Lower leg skin (tissue), 4 donors: ENCODE measurements at regions not wholly inside any gene's neighbourhood (a gene's known extent, or its start where the extent isn't known, plus 50 kb on each side); places are given as distances from the start of the nearest gene placed in this dataset.

Experiments used
- DNase-seq, 2 donors: peaks; one replicate each; pipeline ENCODE4 v3.0.0-alpha.2; 2019; ENCODE audit warnings: low spot score in 2 of 2
- H3K4me3 ChIP-seq: fragments of 200-600 bp; sonication (generic); 2 replicates; pipeline ENCODE4 v1.5.1; 2017; ENCODE audit warnings: mild to moderate bottlenecking, low read depth; ENCODE audit not compliant: poor library complexity, severe bottlenecking
- POLR2A ChIP-seq, 2 donors: fragments of 450-650 bp; IDR thresholded peaks; one replicate each; pipeline ENCODE4 v1.6.1; 2016 to 2017; ENCODE audit warnings: antibody characterized with exemption in 2 of 2, mild to moderate bottlenecking in 1 of 2, moderate library complexity in 1 of 2
- WGBS, 2 donors: methylation state at CpG; one replicate each; pipeline ENCODE4 v1.1.5; 2018; 5-methylcytosine and 5-hydroxymethylcytosine counted together
- intact Hi-C: fragments of 100-400 bp; cut with DNase I; formaldehyde crosslinking; loops from one replicate; pipeline ENCODE4 v1.15.0; 2023; ENCODE audit warnings: low total_unique reads
- TF ChIP-seq, protein P1 (sequence below), 3 donors: fragments of 450-650 bp; IDR thresholded peaks; one replicate each; pipeline ENCODE4 v1.5.1; 2016; ENCODE audit warnings: antibody characterized with exemption in 3 of 3, mild to moderate bottlenecking in 3 of 3, moderate library complexity in 2 of 3

DNA sequence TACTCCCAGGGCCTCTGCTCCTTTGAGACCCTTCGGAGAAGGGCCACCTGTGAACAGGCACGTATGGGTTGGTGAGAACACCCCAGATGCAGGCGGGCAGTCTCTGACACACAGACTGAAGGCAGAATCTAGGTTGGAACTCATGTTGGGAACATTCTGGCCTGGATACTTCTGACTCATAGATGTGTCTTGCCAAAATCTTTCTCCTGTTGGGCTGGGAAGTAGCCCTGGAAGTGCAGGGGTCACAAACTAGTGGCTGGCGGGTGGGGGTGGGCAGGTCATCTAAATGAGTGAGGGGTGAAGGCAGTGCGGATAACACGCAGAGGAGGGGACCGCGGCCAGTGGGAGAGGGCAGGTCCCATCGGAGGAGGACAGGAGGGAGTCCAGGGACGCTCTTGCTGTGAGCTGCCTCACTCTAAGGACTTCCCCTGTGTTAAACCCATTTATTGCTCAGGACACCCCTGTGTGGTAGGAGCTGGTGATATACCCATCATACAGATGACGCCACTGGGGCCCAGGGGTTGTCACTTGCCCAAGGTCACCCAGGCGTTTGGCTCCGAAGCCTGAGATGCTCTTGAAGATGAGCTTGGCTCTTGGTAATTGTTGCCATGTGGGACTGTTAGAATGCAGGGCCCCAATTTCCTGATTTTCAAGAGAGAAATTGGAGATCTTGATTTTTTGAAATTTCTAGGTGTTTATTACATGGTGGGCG, 181.0 kb downstream of the PTPRU start:
- TF ChIP-seq, protein P1, sequence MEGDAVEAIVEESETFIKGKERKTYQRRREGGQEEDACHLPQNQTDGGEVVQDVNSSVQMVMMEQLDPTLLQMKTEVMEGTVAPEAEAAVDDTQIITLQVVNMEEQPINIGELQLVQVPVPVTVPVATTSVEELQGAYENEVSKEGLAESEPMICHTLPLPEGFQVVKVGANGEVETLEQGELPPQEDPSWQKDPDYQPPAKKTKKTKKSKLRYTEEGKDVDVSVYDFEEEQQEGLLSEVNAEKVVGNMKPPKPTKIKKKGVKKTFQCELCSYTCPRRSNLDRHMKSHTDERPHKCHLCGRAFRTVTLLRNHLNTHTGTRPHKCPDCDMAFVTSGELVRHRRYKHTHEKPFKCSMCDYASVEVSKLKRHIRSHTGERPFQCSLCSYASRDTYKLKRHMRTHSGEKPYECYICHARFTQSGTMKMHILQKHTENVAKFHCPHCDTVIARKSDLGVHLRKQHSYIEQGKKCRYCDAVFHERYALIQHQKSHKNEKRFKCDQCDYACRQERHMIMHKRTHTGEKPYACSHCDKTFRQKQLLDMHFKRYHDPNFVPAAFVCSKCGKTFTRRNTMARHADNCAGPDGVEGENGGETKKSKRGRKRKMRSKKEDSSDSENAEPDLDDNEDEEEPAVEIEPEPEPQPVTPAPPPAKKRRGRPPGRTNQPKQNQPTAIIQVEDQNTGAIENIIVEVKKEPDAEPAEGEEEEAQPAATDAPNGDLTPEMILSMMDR (IDR thresholded peaks at IDR 0.05): no peak
- TF ChIP-seq POLR2A (IDR thresholded peaks at IDR 0.05): no peak
- peak in 1 of 2 donors; percentile 76 for DNase-seq
- 70 to 79% methylated on average over 14 of the region's 14 CpGs for WGBS, 2 donors
- H3K4me3 ChIP-seq: no peak overlapping the region
- intact Hi-C loops: no loop called here

DNA sequence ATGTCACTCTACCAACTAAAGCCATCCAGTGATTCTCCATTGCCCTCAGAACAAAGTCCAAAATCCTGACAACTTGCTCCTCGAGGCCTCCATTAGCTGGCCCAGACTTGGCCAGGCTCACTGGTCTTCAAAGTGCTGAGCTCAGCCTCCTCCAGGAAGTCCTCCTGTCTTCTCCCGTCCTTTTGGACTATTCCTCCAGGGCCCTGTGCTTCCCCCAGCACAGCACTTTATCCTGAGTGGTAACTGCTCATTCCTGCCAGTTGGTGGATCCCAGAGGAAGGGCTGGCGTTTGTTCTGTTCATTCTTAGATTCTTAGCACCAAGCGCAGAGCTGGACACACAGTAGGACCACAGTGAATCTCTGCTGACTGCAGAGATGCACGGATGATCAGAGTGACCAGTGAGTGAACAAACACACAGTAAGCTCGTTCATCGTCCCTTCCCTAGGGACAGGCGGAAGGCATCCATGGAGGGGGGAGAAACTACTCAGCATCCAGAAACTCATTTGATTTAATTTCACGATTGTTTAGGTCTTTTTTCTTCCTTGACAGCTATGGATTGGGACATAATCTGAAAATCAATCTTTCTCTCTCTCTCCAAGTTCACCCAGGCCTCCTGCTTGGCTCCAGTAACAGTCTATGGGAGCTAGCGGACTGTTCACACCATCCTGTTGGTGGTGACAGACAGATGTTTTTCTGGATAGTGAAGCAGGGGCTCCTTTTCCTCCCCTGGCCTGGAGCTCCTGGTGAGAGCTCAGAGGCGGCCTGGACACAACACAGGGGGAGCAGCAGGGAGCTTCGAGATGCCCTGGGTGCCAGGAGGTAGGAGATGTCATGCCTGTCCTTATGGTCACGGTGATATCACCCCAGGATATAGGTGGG, 180.2 kb downstream of the PTPRU start:
- intact Hi-C loops: no loop called here
- peak in 1 of 2 donors; percentile 76 for DNase-seq
- H3K4me3 ChIP-seq: no peak overlapping the region
- WGBS, 2 donors: 58 to 60% methylated on average over 12 to 13 of the region's 13 CpGs
- no peak for TF ChIP-seq POLR2A (IDR thresholded peaks at IDR 0.05)
- TF ChIP-seq, protein P1 (IDR thresholded peaks at IDR 0.05): no peak

DNA sequence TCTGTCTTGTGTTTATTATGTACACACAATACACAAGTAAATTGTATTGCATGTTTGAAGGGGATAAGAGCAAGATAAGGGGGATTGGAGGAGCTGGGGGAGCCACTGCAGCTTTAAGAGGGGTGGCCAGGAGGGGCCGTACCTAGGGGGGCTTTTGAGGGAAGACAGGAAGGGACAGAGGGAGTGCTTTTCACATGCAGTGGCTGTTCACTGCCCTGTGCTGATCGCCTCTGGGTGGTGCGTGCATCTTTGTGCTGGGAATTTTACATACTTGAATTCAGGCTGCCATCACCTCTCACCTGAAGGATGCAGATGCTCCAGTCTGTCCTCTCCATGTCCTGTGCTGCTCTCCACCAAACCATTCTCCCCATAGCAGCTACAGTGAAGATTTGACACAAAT, 179.5 kb downstream of the PTPRU start:
- TF ChIP-seq, protein P1 (IDR thresholded peaks at IDR 0.05): no peak
- TF ChIP-seq POLR2A (IDR thresholded peaks at IDR 0.05): no peak
- H3K4me3 ChIP-seq: no peak overlapping the region
- intact Hi-C loops: no loop called here
- peak in 1 of 2 donors; percentile 62 for DNase-seq
- 54 to 56% methylated on average over 3 of the region's 3 CpGs for WGBS, 2 donors

DNA sequence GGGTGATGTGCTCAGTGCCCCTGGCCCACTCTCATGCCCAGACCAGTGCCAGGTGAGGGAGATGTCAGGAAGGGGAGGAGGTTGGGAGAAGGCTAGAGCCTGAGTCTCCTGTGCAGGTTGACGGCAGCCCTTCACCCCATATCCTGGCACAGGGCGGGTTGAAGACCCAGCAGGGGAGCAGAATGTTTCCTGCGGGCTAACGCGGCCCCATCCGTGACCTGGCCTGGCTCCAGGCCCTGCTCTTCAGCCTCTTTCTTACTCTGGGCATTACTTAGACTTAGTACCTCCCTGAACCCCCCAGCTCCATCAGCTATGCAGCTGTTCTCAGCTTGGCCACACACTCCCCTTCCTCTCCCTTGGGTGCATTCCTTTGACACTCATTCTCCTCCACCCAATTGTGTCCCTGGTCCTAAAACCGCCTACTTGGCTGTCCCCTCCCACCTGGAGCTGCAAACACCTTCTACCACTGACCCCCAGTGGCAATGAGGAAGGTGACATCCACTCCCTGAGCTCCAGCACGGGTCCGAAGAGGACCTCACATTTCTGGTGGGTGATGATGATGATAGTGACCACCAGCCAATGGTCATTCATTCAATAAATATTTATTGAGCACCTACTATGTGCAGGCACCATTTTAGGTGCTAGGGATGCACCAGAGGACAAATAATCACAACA, 179.0 kb downstream of the PTPRU start:
- WGBS, 2 donors: 38 to 50% methylated on average over 9 of the region's 9 CpGs
- no peak overlapping the region for H3K4me3 ChIP-seq
- TF ChIP-seq POLR2A (IDR thresholded peaks at IDR 0.05): no peak
- TF ChIP-seq, protein P1 (IDR thresholded peaks at IDR 0.05): no peak
- intact Hi-C loops: no loop called here
- peak in 1 of 2 donors; percentile 48 for DNase-seq

DNA sequence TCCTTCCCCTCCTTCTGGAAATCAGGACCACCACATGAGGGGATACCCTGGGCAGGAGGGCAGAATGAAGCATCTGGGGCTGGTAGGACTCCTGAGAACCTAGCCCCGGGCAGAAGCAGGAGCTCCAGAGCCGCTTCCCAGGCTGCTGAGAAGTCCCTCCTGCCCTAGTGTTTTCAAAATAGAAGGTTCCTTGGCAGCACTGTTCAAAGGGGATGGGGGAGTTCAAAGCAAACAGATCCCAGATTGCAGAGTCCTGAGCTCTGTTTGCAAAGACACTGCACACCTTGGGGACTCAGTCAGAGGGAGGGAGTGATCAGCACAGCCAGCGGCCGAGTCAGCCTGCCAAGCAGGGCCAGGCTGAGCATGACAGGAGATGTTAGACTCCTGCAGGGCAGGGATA, 177.8 kb downstream of the PTPRU start:
- peak in 1 of 2 donors; percentile 26 for DNase-seq
- 40 to 54% methylated on average over 4 of the region's 4 CpGs for WGBS, 2 donors
- intact Hi-C loops: loop anchor here (5.0 kb wide), 1 partner anchor 167 kb away; no protein-coding TSS in a partner anchor
- no peak for TF ChIP-seq POLR2A (IDR thresholded peaks at IDR 0.05)
- TF ChIP-seq, protein P1 (IDR thresholded peaks at IDR 0.05): no peak
- no peak overlapping the region for H3K4me3 ChIP-seq
